ENCODE measurements at regions not wholly inside any gene's neighbourhood (a gene's known extent, or its start where the extent isn't known, plus 50 kb on each side); places are given as distances from the start of the nearest gene placed in this dataset.

DNA sequence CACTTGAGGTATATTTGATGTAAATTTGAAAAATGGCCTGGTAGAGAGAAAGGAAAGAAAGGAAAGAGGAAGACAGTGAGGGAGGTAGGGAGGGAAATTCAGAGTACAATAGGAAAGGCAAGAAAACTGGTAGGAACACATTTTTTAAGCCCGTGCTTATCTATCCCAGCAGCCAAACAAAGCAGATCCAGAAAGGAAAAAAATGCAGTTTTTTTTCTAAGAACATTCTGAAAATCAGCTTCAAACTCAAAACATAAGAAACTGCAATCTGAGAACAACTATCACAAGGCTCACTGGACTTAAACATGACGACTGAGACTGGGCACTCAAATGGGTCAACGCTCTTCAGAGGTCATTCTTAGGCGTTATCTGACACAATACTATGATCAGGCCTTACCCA lies 408.3 kb upstream of the DDI1 start:
- DNase-seq: no peak

GRCh38 chr11:103631841-103632240 lies 404.6 kb upstream of the DDI1 start:
- no peak for DNase-seq

- no peak for DNase-seq
These were observed 403.2 kb upstream of the DDI1 start for GRCh38 chr11:103633068-103633788.

DNA sequence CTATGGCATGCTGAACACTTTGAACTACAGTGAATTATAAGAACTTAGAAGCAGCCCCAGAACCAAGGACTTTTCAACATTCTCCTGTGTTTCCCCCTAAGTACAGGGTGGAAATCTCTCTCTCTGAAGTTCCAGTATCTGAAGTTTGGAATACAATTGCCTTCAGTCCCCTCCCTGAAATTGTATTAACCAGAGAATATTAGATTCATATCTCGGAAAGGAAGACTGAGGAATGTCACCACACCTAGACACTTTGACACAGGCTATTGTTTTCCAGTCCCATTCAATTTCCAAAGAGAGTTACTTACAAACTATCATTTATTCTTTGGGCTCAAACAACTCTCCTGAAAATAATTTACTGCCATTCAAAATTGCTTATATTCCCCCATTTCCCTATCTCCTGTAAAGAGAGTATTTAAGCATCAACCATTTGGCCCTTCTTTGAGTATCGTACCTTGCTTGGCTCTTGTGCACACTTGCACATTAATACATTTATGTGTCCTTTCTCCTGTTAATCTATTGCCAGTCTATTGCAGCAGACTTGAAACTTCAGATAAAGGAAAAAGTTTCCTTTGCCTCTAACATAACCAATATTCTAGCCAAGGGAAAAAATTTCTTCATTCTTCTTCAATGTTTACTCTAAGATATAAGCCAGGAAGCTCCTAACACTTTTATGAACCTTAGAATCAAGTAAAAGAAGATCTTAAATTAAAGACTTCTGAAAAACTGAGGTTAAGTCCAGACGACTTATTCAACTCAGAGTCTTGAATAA lies 402.4 kb upstream of the DDI1 start:
- DNase-seq: no peak

DNA sequence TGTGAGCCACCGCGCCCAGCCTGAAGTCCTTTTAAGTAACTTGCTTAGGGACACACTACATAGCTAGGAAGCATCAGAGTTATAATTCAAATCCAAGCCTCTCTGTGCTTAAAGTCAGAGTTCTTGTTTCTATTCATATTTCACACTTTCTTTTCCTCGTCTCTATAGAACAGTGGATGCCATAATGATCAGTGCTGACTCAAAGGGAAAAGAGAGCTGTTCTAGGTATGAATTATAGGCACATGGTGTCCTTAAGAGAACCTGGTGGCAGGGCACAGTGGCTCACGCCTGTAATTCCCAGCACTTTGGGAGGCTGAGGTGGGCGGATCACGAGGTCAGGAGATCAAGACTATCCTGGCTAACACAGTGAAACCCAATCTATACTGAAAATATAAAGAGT lies 400.2 kb upstream of the DDI1 start:
- no peak for DNase-seq

- no peak for DNase-seq
These were observed 399.1 kb upstream of the DDI1 start for GRCh38 chr11:103637295-103637694.

GRCh38 chr11:103637831-103638230 lies 398.6 kb upstream of the DDI1 start:
- no peak for DNase-seq

DNA sequence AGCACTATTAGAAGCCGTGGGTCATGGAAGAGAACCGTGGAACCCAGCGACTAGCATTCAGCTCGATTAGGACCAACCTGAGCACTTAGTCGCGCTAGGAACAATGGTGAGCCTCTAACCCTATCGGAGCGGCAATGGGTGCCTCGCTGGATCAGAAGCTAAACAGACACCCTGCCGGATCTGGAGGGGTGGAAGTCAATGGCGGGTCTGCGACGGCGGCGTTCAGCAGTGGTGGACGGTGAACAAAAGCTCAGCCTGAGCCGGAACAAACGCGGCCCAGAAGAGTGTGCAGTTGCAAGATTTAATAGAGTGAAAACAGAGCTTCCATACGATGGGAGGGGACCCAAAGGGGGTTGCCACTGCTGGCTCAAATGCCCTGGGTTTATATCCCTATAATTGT lies 391.8 kb upstream of the DDI1 start:
- DNase-seq: no peak

DNA sequence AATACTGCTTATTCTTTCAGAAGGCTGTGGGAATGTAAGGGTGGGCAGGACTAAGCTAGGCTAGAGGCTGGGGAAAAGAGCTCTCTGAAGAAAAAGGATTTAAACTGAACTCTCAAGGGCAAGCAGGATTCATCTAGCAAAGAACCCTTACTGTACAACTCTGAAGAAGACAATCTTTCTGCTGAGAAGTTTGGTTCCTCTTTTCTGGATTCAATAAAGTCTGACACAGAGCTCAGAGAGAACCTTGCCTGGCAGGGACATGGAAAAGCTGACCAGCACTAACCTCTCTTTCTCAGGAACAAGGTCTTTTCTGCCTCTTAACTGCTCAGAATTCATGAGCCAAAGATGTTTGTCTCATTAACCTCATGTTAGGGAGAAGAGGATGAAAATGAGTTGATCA lies 388.4 kb upstream of the DDI1 start:
- DNase-seq: no peak

DNA sequence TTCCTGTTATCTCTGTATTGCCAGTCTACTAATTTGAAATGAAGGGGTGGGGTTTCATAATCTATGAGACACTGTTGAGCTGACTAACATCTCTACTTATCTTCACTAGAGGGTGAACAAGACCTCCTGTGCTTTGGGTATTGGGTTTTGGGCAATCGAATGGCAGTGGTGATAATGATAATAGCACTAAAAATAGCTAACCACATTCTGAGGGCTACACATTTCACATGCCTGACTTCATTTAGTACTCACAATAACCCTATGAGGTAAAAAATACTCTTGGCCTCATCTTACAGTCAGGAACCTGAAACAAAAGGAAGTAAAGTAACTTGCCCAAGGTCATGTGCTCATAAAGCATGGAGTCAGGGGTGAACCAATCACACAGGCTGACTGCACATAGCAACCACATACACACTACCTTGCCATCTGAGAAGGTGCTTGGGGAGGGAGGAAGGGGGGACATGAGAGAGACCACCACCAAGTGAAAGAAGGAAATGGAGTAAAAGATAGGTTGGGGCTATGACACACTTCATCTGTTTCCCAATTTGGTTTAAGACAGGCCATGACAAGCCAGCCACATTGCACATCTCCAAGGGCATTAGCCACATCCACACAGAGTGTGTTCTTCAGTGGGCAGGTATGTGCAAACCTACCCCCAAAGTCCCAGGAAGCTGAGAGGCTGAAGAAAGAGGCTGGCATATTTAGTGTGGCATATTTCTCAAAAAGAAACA lies 387.6 kb upstream of the DDI1 start:
- DNase-seq: no peak

DNA sequence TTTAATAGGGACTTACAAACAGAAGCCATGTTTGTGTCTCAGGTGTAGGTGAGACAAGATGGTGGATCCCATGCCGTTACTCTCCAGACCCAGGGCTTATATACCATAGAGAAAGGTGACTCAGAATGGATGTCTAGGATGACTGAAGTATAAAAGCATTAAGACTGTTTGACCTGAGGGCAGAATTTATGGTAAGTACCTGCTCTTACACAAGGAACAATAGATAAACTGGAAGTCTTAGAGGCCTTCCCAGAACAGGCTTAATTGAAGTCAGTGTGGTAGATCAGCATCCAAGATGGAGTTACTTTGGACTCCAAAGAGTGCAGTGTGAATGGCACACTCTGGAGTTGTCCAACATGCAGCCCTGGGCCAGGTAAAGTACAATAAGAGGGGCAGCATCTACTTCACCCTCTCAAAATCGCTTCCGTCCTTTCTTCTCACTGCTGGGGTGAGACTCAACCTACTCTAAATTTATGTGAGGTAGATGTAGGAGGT lies 387.0 kb upstream of the DDI1 start:
- no peak for DNase-seq

GRCh38 chr11:103650330-103650729 lies 386.1 kb upstream of the DDI1 start:
- no peak for DNase-seq

- no peak for DNase-seq
These were observed 385.0 kb upstream of the DDI1 start for GRCh38 chr11:103651341-103651998.

DNA sequence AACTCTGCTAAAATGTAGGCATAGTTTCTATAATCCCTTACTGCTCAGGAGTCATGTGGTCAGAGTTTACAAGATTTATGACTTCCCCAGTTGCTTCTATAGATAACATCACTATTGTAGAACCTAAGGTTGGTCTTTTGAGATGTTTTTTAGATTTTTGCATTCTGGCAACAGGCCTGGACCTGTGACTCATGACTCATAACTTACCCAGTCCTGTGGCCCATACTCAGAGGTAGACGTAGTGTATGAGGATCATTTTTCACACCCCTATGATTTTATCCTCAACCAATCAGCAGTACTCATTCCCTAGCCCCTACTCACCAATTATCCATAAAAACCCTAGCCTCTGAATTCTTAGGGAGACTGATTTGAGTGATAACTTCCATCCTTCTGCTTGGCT lies 384.4 kb upstream of the DDI1 start:
- DNase-seq: no peak

DNA sequence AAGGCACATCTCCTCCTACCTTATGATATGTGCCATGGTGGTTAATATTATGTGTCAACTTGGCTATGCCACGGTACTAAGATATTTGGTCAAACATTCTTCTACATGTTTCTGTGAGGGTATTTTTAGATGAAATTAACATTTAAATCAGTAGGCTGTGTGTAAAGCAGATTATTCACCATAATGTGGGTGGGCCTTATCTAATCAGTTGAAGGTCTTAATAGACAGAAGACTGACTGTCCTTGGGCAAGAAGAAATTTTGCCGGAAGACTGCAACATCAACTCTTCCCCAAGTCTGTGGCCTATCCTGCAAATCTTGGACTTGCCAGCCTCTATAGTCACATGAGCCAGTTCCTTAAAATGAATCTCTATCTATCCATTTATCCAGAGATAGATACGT lies 380.1 kb upstream of the DDI1 start:
- DNase-seq: no peak

- DNase-seq: peak; percentile 56
These were observed 377.2 kb upstream of the DDI1 start for GRCh38 chr11:103659206-103659618.

DNA sequence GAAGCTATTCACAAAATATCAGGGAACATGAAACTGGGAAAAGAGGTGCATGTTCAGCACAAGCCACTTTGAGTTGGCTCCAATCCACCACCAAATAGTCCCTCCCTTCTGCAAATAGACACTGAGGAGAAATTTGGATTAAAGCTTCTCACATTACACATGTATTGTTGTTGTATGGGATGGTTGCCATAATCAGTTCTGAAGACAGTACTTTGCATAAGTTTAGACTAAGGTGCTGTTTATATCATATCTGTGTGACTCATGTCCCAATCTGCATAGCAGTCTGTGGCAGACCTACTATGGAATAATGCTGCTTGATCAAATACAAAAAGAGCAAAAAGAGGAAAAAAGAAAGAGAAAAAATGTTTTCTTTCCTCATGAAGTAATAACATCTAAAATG lies 376.7 kb upstream of the DDI1 start:
- no peak for DNase-seq

DNA sequence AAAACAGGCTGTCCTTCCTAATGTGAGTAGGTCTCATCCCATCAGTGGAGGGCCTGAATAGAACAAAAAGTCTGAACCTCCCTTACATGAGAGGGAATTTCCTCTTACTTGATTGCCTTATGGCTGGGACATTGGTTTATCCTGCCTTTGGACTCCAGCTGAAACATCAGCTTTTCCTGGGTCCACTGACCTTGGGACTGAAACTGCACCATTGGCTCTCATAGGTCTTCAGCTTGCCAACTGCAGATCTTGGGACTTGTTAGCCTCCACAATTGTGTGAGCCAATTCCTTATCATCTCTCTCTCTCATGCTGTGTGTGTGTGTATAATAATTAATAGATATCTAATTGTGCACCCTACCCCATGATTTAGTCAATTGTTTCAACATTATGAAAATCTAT lies 375.3 kb upstream of the DDI1 start:
- no peak for DNase-seq

- DNase-seq: no peak
These were observed 374.4 kb upstream of the DDI1 start for GRCh38 chr11:103661991-103662390.

- no peak for DNase-seq
These were observed 373.6 kb upstream of the DDI1 start for GRCh38 chr11:103662880-103663279.

DNA sequence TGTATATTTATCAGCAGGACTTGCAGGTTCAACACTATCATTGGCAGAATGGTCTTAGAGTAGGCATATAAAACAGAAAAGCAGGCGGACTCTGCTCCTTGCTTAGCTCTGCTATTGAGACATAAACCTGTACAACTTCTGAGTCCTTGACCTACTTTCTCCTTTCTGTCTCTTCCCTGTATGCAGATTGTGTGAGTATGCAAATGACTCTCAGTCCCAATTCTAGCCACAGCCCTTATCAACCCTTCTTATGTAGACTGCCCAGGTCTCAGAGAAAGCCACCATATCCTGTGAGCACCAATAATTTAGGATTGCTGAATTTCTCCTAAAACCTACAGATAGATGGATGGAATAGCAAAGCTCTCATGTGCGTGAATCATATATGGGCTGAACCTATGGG lies 367.6 kb upstream of the DDI1 start:
- no peak for DNase-seq

DNA sequence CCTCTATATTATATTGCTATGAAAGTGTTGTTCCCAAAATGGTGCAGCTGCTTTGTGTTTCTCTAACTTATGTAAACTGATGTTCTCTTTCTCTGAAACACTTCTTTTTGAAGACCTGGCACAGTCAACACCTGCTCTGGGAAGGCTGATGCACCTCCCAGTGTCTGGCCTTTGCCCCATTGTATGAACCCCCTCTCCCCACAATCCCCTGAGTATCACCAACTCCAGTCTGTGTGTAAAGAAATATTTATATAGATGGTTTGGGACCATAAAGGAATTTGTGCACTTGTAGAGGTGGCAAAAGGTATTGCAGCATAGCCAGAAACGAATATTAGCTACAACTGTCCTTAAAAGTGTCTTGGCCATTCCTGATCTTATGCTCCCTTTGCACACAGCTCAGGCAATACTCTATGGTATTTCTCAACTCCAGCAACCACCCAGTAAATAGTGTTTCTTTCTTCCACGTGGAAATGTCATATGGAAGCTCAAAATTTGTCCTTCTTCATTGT lies 365.2 kb upstream of the DDI1 start:
- no peak for DNase-seq

DNA sequence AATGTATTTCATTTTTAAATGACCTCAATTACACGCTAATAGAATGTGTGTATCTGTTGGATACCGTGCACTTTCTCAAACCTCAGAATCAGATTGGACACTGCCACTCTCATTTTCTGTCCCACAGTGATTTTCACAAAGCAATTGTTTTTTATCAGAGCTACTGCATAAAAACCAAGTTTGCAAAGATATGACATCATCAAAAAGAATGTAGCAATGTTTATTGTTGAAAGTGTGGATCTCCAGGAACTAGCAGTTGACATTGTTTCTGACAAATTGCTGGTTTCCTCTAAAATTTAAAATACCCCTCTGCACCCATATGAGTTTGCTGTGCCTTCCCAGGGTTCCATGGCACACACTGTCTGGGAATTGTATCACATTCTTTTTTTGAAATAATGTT lies 362.7 kb upstream of the DDI1 start:
- DNase-seq: no peak
